HepG2 (cell line): ENCODE measurements at regions not wholly inside any gene's neighbourhood (a gene's known extent, or its start where the extent isn't known, plus 50 kb on each side); places are given as distances from the start of the nearest gene placed in this dataset.

ENCODE experiments used
- ATAC-seq: fragments of 200-7000 bp; cut with Tn5 transposase; 3 replicates; pipeline ENCODE4 v1.9.1; 2020; ENCODE audit warnings: mild to moderate bottlenecking, moderate library complexity
- BruUV-seq: library from RNA; stranded (reverse); fragments of 400-500 nt; replicated peaks from 2 replicates; lab custom pipeline; 2021; lab: Mats Ljungman, UMichigan
- CTCF ChIA-PET: fragments of 300-600 bp; formaldehyde crosslinking; extraction: SDS; loops from one replicate; lab custom pipeline; 2021; ENCODE audit warnings: low total read pairs, inconsistent platforms, low intra/inter-chr PET ratio; lab: Yijun Ruan, JAX
- POLR2A ChIA-PET: fragments of 350-600 bp; sonication (Branson Sonifier 250); formaldehyde crosslinking; loops from one replicate; lab custom pipeline; 2020; ENCODE audit warnings: antibody characterized with exemption, inconsistent platforms; lab: Yijun Ruan, JAX
- DNase-seq: peaks from one replicate; pipeline ENCODE4 v3.0.0-alpha.2; 2015; ENCODE audit warnings: low spot score
- FAIRE-seq: peaks from 3 replicates; lab custom pipeline; 2011; peaks lifted over from hg19 to GRCh38; lab: Jason Lieb, UNC
- H2AFZ ChIP-seq: one replicate; pipeline ENCODE4 v1.6.1; 2011; ENCODE audit warnings: low read length, inconsistent platforms
- H3K27ac ChIP-seq: fragments of 300-600 bp; 3 replicates; pipeline ENCODE4 v1.8.0; 2011; ENCODE audit warnings: mixed run types, mild to moderate bottlenecking, mixed read lengths, low read length, inconsistent platforms; ENCODE audit not compliant: insufficient read depth; ENCODE audit errors: extremely low read length
- H3K27me3 ChIP-seq, 2 experiments: fragments of 200-600 bp in 1 of 2; 2 replicates in 1 of 2; 3 replicates in 1 of 2; pipeline versions ENCODE4 v1.6.0 to v1.8.0; 2011; ENCODE audit warnings: low read length in 2 of 2, mild to moderate bottlenecking in 2 of 2, moderate library complexity in 2 of 2, inconsistent platforms in 1 of 2; ENCODE audit not compliant: insufficient read depth in 2 of 2, control insufficient read depth in 1 of 2
- H3K36me3 ChIP-seq, 2 experiments: fragments of 200-600 bp in 1 of 2; replicated peaks in 1 of 2; 2 replicates in 1 of 2; 3 replicates in 1 of 2; pipeline versions ENCODE4 v1.5.1 to v1.8.0; 2011; ENCODE audit warnings: low read length in 2 of 2, inconsistent platforms in 1 of 2; ENCODE audit not compliant: insufficient read depth in 2 of 2, control insufficient read depth in 1 of 2
- H3K4me1 ChIP-seq: 2 replicates; pipeline ENCODE4 v1.5.1; 2012; ENCODE audit warnings: low read length, inconsistent platforms; ENCODE audit not compliant: insufficient read depth
- H3K4me2 ChIP-seq: 2 replicates; pipeline ENCODE4 v1.6.0; 2011; ENCODE audit warnings: low read depth, low read length, inconsistent platforms
- H3K4me3 ChIP-seq, 3 experiments: fragments of 200-600 bp in 1 of 3; sonication (generic), shearing (Covaris generic) in 1 of 3; replicated peaks in 1 of 3; 2 replicates each; pipeline ENCODE4 v1.5.1; 2011 to 2016; ENCODE audit warnings: low read length in 3 of 3, inconsistent platforms in 2 of 3, low read depth in 2 of 3, mild to moderate bottlenecking in 2 of 3, control low read depth in 1 of 3, mixed read lengths in 1 of 3; ENCODE audit not compliant: insufficient read depth in 1 of 3
- H3K79me2 ChIP-seq: one replicate; pipeline ENCODE4 v1.6.1; 2011; ENCODE audit warnings: low read length, inconsistent platforms; ENCODE audit not compliant: insufficient read depth
- H3K9ac ChIP-seq: 2 replicates; pipeline ENCODE4 v1.6.0; 2011; ENCODE audit warnings: mild to moderate bottlenecking, low read depth, low read length, inconsistent platforms; ENCODE audit not compliant: insufficient read depth
- H3K9me3 ChIP-seq: 2 replicates; pipeline ENCODE4 v1.5.1; 2012; ENCODE audit warnings: mild to moderate bottlenecking, low read length
- H4K20me1 ChIP-seq: 2 replicates; pipeline ENCODE4 v1.6.0; 2011; ENCODE audit warnings: inconsistent platforms, mild to moderate bottlenecking, low read length, moderate library complexity; ENCODE audit not compliant: insufficient read depth
- BHLHE40 ChIP-seq: IDR thresholded peaks from 2 replicates; pipeline ENCODE4 v1.6.1; 2011; ENCODE audit warnings: low read length, improper control_type of control experiment
- GFI1 ChIP-seq: sonication (generic); formaldehyde crosslinking; IDR thresholded peaks from 2 replicates; pipeline ENCODE4 v1.5.0; 2020; ENCODE audit warnings: missing genetic modification reagents, mild to moderate bottlenecking, borderline replicate concordance
- HDAC6 ChIP-seq: fragments of 200-600 bp; sonication (generic); IDR thresholded peaks from 2 replicates; pipeline ENCODE4 v1.7.0; 2017; ENCODE audit warnings: mild to moderate bottlenecking, antibody characterized with exemption, low read length, low read depth
- HNRNPLL ChIP-seq: fragments of 200-400 bp; formaldehyde crosslinking; IDR thresholded peaks from 2 replicates; pipeline ENCODE4 v1.6.1; 2017; ENCODE audit warnings: mild to moderate bottlenecking, low read depth, low read length; ENCODE audit not compliant: poor library complexity, severe bottlenecking
- MAFG ChIP-seq: sonication (generic); formaldehyde crosslinking; IDR thresholded peaks from 2 replicates; pipeline ENCODE4 v1.5.1; 2020; ENCODE audit warnings: mild to moderate bottlenecking, missing genetic modification reagents
- MED1 ChIP-seq: sonication (generic); formaldehyde crosslinking; IDR thresholded peaks from 2 replicates; pipeline ENCODE4 v1.4.0; 2020; ENCODE audit warnings: missing genetic modification reagents
- MXD4 ChIP-seq: IDR thresholded peaks from 2 replicates; pipeline ENCODE4 v1.6.1; 2016; ENCODE audit warnings: mild to moderate bottlenecking, missing biosample characterization, missing genetic modification reagents
- SETDB1 ChIP-seq: sonication (generic); formaldehyde crosslinking; IDR thresholded peaks from 2 replicates; pipeline ENCODE4 v1.5.1; 2020; ENCODE audit warnings: missing genetic modification reagents, mild to moderate bottlenecking, borderline replicate concordance
- SP140L ChIP-seq: sonication (generic); formaldehyde crosslinking; IDR thresholded peaks from 2 replicates; pipeline ENCODE4 v1.4.0; 2020; ENCODE audit warnings: missing genetic modification reagents, borderline replicate concordance
- ZNF350 ChIP-seq: sonication (generic); formaldehyde crosslinking; IDR thresholded peaks from 2 replicates; pipeline ENCODE4 v1.4.0; 2020; ENCODE audit warnings: mild to moderate bottlenecking, low read depth, missing genetic modification reagents, borderline replicate concordance
- ZNF451 ChIP-seq: sonication (generic); formaldehyde crosslinking; IDR thresholded peaks from 2 replicates; pipeline ENCODE4 v1.5.0; 2020; ENCODE audit warnings: mild to moderate bottlenecking, missing genetic modification reagents
- ZNF605 ChIP-seq: sonication (generic); formaldehyde crosslinking; IDR thresholded peaks from 2 replicates; pipeline ENCODE4 v1.8.0; 2022; ENCODE audit warnings: mild to moderate bottlenecking, missing genetic modification reagents
- WGBS: methylation state at CpG from one replicate; pipeline ENCODE4 v1.1.6; 2017; ENCODE audit warnings: low lambda C conversion rate; 5-methylcytosine and 5-hydroxymethylcytosine counted together
- in situ Hi-C: cut with HindIII; loops from 2 replicates; pipeline ENCODE4 v1.10.0; 2017; ENCODE audit warnings: low pct_unique_long_range_greater_than_20kb; ENCODE audit not compliant: extremely low pct_ligation_motif_present
- intact Hi-C: fragments of 100-400 bp; cut with micrococcal nuclease; formaldehyde crosslinking; loops from one replicate; pipeline ENCODE4 v1.10.0; 2022; ENCODE audit not compliant: unreplicated experiment
- TF ChIP-seq, protein P1 (sequence below): sonication (generic); formaldehyde crosslinking; IDR thresholded peaks from 2 replicates; pipeline ENCODE4 v1.5.0; 2020; ENCODE audit warnings: mild to moderate bottlenecking, missing genetic modification reagents

DNA sequence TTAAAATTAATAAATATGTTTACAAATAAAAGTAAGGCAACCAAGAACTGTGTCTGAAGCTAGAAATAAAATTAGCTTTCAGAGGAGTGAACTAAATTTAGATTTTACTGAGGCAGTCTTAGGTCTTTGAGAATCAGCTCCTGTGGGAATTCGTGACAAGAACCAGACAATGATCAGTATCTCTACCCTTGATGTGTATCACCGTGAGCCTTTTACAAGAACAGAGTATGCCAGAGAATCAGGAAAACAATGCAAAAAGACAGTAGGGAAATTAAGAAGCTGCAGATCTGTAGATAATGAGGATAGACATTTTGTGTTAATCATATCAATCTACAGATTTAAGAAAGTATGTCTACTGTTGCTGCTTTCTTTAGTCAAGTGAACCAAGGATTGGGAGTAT lies 351.0 kb downstream of the COL11A1 start (continued):
- no peak for TF ChIP-seq BHLHE40
- no peak for TF ChIP-seq MED1 (CRISPR knock-in tag)
- no peak for TF ChIP-seq MAFG
- TF ChIP-seq, protein P1, sequence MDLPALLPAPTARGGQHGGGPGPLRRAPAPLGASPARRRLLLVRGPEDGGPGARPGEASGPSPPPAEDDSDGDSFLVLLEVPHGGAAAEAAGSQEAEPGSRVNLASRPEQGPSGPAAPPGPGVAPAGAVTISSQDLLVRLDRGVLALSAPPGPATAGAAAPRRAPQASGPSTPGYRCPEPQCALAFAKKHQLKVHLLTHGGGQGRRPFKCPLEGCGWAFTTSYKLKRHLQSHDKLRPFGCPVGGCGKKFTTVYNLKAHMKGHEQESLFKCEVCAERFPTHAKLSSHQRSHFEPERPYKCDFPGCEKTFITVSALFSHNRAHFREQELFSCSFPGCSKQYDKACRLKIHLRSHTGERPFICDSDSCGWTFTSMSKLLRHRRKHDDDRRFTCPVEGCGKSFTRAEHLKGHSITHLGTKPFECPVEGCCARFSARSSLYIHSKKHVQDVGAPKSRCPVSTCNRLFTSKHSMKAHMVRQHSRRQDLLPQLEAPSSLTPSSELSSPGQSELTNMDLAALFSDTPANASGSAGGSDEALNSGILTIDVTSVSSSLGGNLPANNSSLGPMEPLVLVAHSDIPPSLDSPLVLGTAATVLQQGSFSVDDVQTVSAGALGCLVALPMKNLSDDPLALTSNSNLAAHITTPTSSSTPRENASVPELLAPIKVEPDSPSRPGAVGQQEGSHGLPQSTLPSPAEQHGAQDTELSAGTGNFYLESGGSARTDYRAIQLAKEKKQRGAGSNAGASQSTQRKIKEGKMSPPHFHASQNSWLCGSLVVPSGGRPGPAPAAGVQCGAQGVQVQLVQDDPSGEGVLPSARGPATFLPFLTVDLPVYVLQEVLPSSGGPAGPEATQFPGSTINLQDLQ, result no peak
- TF ChIP-seq HDAC6, result no peak
- TF ChIP-seq SP140L (CRISPR knock-in tag), result no peak
- no peak for TF ChIP-seq ZNF605
- no peak for TF ChIP-seq ZNF451 (CRISPR knock-in tag)
- no peak for TF ChIP-seq HNRNPLL

DNA sequence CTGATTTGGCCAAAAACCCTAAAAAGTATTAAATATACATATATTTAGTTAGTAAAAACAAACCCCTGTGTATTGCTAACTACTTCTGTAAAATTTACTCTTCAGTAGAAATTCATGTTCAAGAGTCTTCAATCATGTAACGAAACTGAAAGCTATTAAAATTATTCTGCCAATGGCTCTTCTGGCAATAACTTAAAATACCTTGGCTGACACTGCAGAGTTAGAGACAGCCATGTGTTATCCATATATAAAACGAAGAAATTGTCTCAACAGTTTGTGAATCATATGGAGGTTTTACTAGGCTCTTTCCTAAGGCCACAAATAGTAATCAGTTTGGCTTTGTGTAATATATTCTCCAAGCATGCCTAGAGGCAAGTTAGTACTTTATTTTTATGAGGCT lies 357.2 kb downstream of the COL11A1 start:
- no peaks in the 10 kb centered on the region for H3K79me2 ChIP-seq
- no peak overlapping the region for H3K4me2 ChIP-seq
- intact Hi-C loops, result no loop called here
- H3K4me1 ChIP-seq, result no peaks in the 10 kb centered on the region
- H3K9ac ChIP-seq, result no peak overlapping the region
- H3K27me3 ChIP-seq, result no peaks in the 10 kb centered on the region
- WGBS, result 3% methylated on average over 2 of the region's 2 CpGs
- no peaks in the 10 kb centered on the region for H3K9me3 ChIP-seq
- in situ Hi-C loops, result no loop called here
- FAIRE-seq (no peak), DNase-seq (no peak), ATAC-seq (no peak)
- H2AFZ ChIP-seq, result no peak overlapping the region
- no peaks in the 10 kb centered on the region for H4K20me1 ChIP-seq
- H3K27ac ChIP-seq, result no peak overlapping the region
- TF ChIP-seq ZNF350 (CRISPR knock-in tag), result no peak
- no peak for TF ChIP-seq SETDB1 (CRISPR knock-in tag)
- no peak for TF ChIP-seq MXD4 (CRISPR knock-in tag)
- no peak for TF ChIP-seq GFI1
- H3K4me3 ChIP-seq, result no peak overlapping the region
- BruUV-seq, result no TSS peak
- POLR2A ChIA-PET, result no interaction called here
- CTCF ChIA-PET, result no interaction called here
- H3K36me3 ChIP-seq, result no peaks in the 10 kb centered on the region
